ENCODE measurements at regions not wholly inside any gene's neighbourhood (a gene's known extent, or its start where the extent isn't known, plus 50 kb on each side); places are given as distances from the start of the nearest gene placed in this dataset.

DNA sequence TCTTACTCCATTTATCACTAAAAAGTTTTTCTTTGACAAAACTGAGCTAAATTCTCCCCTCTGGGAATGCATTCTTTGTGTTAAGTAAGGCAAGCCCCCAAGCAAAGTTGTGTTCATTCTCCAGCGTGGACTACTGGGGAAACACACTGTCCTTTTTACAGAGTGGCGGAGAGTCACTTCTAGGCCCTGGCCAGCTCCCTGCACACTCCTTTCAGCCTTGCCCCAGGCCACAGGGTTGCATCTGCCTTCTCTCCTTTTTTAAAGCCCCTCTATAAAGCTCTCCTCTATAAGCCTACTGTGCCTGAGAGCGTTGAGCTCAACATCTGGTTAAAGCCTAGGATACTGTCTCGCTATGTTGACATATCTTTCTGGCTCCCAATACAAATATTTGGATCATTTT, 803.4 kb downstream of the PCDH17 start:
- H3K9me3 ChIP-seq (ENCODE audit: insufficient read depth, low read depth, low read length) = peaks cover 6% of the 10 kb centered on the region; the same call in 1 of the 2 replicates
- H3K27me3 ChIP-seq (ENCODE audit: insufficient read depth, low read length, poor library complexity, severe bottlenecking) = no peaks in the 10 kb centered on the region
- no peaks in the 10 kb centered on the region for H3K36me3 ChIP-seq (ENCODE audit: insufficient read depth, low read length)
- TF ChIP-seq, protein P1, sequence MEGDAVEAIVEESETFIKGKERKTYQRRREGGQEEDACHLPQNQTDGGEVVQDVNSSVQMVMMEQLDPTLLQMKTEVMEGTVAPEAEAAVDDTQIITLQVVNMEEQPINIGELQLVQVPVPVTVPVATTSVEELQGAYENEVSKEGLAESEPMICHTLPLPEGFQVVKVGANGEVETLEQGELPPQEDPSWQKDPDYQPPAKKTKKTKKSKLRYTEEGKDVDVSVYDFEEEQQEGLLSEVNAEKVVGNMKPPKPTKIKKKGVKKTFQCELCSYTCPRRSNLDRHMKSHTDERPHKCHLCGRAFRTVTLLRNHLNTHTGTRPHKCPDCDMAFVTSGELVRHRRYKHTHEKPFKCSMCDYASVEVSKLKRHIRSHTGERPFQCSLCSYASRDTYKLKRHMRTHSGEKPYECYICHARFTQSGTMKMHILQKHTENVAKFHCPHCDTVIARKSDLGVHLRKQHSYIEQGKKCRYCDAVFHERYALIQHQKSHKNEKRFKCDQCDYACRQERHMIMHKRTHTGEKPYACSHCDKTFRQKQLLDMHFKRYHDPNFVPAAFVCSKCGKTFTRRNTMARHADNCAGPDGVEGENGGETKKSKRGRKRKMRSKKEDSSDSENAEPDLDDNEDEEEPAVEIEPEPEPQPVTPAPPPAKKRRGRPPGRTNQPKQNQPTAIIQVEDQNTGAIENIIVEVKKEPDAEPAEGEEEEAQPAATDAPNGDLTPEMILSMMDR (conservative IDR thresholded peaks at IDR 0.05; ENCODE audit: low read length) = no peak
- TF ChIP-seq EZH2phosphoT487 (IDR thresholded peaks at IDR 0.05; ENCODE audit: borderline replicate concordance) = no peak
- no peaks in the 10 kb centered on the region for H3F3A ChIP-seq (ENCODE audit: low read depth)
- no peak overlapping the region for H3K9ac ChIP-seq (ENCODE audit: low read depth, low read length, poor library complexity, severe bottlenecking)
- no peaks in the 10 kb centered on the region for H3K9me2 ChIP-seq (replicated peaks; ENCODE audit: low read depth, low read length)
- no peaks in the 10 kb centered on the region for H4K20me1 ChIP-seq (ENCODE audit: insufficient read depth, low read length, poor library complexity, severe bottlenecking)
- H3K4me1 ChIP-seq (ENCODE audit: insufficient read depth, low read length, poor library complexity, severe bottlenecking) = no peaks in the 10 kb centered on the region
- H3K79me2 ChIP-seq (ENCODE audit: insufficient read depth, low read length) = no peaks in the 10 kb centered on the region
- no peak overlapping the region for H3K4me3 ChIP-seq (ENCODE audit: low read length, poor library complexity, severe bottlenecking)
- no peak overlapping the region for H3K4me2 ChIP-seq (ENCODE audit: low read depth, low read length, poor library complexity, severe bottlenecking)
- peak overlapping the region; percentile 32; the same call in 1 of the 2 replicates for H2AFZ ChIP-seq (ENCODE audit: low read length)

DNA sequence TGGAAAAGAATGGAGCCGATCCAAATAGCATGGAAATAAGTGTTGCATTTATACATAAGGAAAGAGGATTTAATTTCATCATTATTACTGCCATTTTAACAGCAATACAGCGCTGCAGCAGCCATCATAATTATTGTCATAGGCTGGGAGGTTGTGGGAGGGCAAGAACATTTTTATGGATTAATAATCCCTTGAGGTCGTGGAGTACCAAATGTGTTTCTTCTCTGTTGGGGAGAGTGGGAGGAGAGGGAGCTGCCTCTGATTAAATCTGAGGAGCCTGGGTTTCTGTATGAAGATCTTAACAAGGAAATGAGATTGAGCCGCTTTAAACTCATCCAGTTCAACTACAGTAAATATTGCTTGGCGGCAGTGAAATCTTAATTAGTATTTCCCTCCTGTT, 805.9 kb downstream of the PCDH17 start:
- no peaks in the 10 kb centered on the region for H3K27me3 ChIP-seq (ENCODE audit: insufficient read depth, low read length, poor library complexity, severe bottlenecking)
- no peaks in the 10 kb centered on the region for H4K20me1 ChIP-seq (ENCODE audit: insufficient read depth, low read length, poor library complexity, severe bottlenecking)
- no peaks in the 10 kb centered on the region for H3K4me1 ChIP-seq (ENCODE audit: insufficient read depth, low read length, poor library complexity, severe bottlenecking)
- no peak overlapping the region for H3K4me3 ChIP-seq (ENCODE audit: low read length, poor library complexity, severe bottlenecking)
- H3K4me2 ChIP-seq (ENCODE audit: low read depth, low read length, poor library complexity, severe bottlenecking) = no peak overlapping the region
- no peaks in the 10 kb centered on the region for H3K9me3 ChIP-seq (ENCODE audit: insufficient read depth, low read depth, low read length)
- H3K36me3 ChIP-seq (ENCODE audit: insufficient read depth, low read length) = no peaks in the 10 kb centered on the region
- TF ChIP-seq EZH2phosphoT487 (IDR thresholded peaks at IDR 0.05; ENCODE audit: borderline replicate concordance) = no peak
- TF ChIP-seq, protein P1 (conservative IDR thresholded peaks at IDR 0.05; ENCODE audit: low read length) = no peak
- H3F3A ChIP-seq (ENCODE audit: low read depth) = no peaks in the 10 kb centered on the region
- no peaks in the 10 kb centered on the region for H3K79me2 ChIP-seq (ENCODE audit: insufficient read depth, low read length)
- H3K9ac ChIP-seq (ENCODE audit: low read depth, low read length, poor library complexity, severe bottlenecking) = no peak overlapping the region
- H3K9me2 ChIP-seq (replicated peaks; ENCODE audit: low read depth, low read length) = no peaks in the 10 kb centered on the region
- H2AFZ ChIP-seq (ENCODE audit: low read length) = no peak overlapping the region

DNA sequence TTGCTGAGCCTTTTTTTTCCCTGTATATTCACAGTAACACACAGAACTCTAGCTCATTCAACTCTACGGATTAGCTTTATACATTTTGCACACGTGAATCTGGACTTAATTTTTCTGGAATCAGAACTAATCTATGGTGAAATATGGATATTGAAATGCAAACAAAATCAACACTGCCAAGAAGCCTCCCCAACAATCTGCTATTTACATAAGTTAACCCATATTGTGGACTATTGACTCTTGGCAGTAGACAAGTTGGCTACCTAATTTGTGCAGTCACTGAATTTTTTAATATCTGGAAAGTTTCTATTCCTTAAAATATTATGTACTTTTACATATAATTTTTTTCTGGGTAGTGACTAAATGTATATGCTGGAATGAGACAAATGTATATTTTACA, 815.4 kb downstream of the PCDH17 start:
- Histone ChIP-seq H3K4me3 (ENCODE audit: low read length, poor library complexity, severe bottlenecking) (no peak overlapping the region), H3K4me1 (ENCODE audit: insufficient read depth, low read length, poor library complexity, severe bottlenecking) (no peaks in the 10 kb centered on the region), H2AFZ (ENCODE audit: low read length) (no peak overlapping the region), H3K9me2 (replicated peaks; ENCODE audit: low read depth, low read length) (no peaks in the 10 kb centered on the region), H3K79me2 (ENCODE audit: insufficient read depth, low read length) (no peaks in the 10 kb centered on the region), H3K9ac (ENCODE audit: low read depth, low read length, poor library complexity, severe bottlenecking) (no peak overlapping the region), H3K36me3 (ENCODE audit: insufficient read depth, low read length) (no peaks in the 10 kb centered on the region), H3F3A (ENCODE audit: low read depth) (no peaks in the 10 kb centered on the region), H4K20me1 (ENCODE audit: insufficient read depth, low read length, poor library complexity, severe bottlenecking) (no peaks in the 10 kb centered on the region), H3K9me3 (ENCODE audit: insufficient read depth, low read depth, low read length) (no peaks in the 10 kb centered on the region), H3K4me2 (ENCODE audit: low read depth, low read length, poor library complexity, severe bottlenecking) (no peak overlapping the region), H3K27me3 (ENCODE audit: insufficient read depth, low read length, poor library complexity, severe bottlenecking) (no peaks in the 10 kb centered on the region)
- TF ChIP-seq, protein P1 (conservative IDR thresholded peaks at IDR 0.05; ENCODE audit: low read length) = no peak
- no peak for TF ChIP-seq EZH2phosphoT487 (IDR thresholded peaks at IDR 0.05; ENCODE audit: borderline replicate concordance)
